Brain microvascular endothelial cell (primary cell): ENCODE measurements at regions not wholly inside any gene's neighbourhood (a gene's known extent, or its start where the extent isn't known, plus 50 kb on each side); places are given as distances from the start of the nearest gene placed in this dataset.

ENCODE experiments used
- DNase-seq: peaks from one replicate; pipeline ENCODE4 v3.0.0-alpha.2; 2020
- H3K27ac ChIP-seq: fragments of 250-450 bp; sonication (Bioruptor Pico); 2 replicates; pipeline ENCODE4 v1.5.1; 2020; ENCODE audit warnings: mild to moderate bottlenecking, moderate library complexity
- H3K27me3 ChIP-seq: fragments of 250-450 bp; sonication (Bioruptor Pico); replicated peaks from 2 replicates; pipeline ENCODE4 v1.5.1; 2020; ENCODE audit warnings: mild to moderate bottlenecking
- H3K36me3 ChIP-seq: fragments of 250-450 bp; sonication (Bioruptor Pico); replicated peaks from 2 replicates; pipeline ENCODE4 v1.5.1; 2020; ENCODE audit warnings: mild to moderate bottlenecking
- H3K4me3 ChIP-seq: 2 replicates; pipeline ENCODE4 v1.5.1; 2011; ENCODE audit warnings: low read depth, mild to moderate bottlenecking, control low read depth, low read length, moderate library complexity
- CTCF ChIP-seq: IDR thresholded peaks from 2 replicates; pipeline ENCODE4 v1.5.1; 2011; ENCODE audit warnings: low read depth, mild to moderate bottlenecking, moderate library complexity, low read length, control low read depth, inconsistent platforms; ENCODE audit errors: missing control alignments
- in situ Hi-C: cut with HindIII; loops from 2 replicates; pipeline ENCODE4 v1.10.0; 2017; ENCODE audit warnings: low sequenced_read_pairs, low pct_ligation_motif_present

DNA sequence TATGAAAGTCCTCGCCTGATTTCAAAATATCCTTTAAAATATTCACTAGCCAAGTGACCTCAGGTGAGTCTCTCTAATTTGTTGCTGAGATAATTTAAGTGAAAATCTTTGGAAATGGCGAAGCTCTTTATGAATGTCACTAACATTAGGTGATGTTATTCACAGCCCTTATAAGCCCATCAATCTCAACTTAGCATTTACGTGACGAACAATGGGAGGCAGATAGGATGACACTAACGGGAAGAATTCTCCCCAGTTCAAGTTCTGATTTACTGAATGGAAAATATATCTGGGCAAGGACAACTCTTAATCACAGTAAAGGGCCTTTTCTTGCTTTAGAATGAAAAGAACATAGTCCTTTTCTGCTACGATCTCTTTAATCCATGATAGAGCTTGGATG lies 378.7 kb downstream of the LIG4 start:
- Histone ChIP-seq H3K27ac (no peak overlapping the region), H3K4me3 (no peak overlapping the region), H3K36me3 (no peaks in the 10 kb centered on the region), H3K27me3 (no peaks in the 10 kb centered on the region)
- in situ Hi-C loops = no loop called here
- no peak for TF ChIP-seq CTCF
- DNase-seq = no peak

DNA sequence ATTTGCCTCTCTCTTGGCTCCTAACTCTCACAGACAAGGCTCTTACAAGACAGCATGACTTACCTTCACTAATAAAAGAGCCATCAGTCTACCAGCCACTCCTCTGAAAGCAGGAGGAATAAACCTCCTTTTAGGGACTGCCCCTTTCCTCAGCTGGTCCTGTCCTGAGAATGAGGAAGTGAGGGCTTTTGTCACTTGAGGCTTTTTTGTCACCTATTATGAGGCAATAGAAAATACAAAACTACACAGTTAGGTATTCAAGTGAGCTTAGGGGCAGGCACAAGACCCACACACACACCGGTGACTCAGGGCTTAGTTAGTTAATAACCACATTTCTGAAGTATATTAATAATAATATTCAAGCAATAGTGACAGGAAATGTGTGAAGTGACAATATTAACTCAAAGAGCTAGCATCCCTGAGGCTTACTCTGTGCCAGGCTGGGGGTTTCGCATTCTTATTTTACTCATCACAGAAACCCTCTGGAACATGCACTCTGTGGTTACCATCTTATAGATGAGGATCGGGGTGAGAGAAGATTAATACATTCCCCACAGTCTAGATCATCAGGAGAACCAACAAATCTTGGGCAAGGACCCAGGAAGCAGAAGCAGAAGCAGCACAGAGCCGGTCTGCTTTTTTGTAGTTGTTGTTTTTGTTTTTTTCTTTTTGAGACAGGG lies 379.9 kb downstream of the LIG4 start:
- H3K4me3 ChIP-seq = no peak overlapping the region
- DNase-seq = peak; percentile 73
- H3K36me3 ChIP-seq = no peaks in the 10 kb centered on the region
- peak overlapping the region; percentile 27 for H3K27ac ChIP-seq
- no peak for TF ChIP-seq CTCF
- no peaks in the 10 kb centered on the region for H3K27me3 ChIP-seq
- in situ Hi-C loops = no loop called here

- Histone ChIP-seq H3K4me3 (no peak overlapping the region), H3K27ac (no peak overlapping the region), H3K27me3 (no peaks in the 10 kb centered on the region), H3K36me3 (no peaks in the 10 kb centered on the region)
- peak; percentile 16 for DNase-seq
- TF ChIP-seq CTCF = no peak
- in situ Hi-C loops = no loop called here
Measured at GRCh38 chr13:107834717-107835116, 380.6 kb downstream of the LIG4 start.

DNA sequence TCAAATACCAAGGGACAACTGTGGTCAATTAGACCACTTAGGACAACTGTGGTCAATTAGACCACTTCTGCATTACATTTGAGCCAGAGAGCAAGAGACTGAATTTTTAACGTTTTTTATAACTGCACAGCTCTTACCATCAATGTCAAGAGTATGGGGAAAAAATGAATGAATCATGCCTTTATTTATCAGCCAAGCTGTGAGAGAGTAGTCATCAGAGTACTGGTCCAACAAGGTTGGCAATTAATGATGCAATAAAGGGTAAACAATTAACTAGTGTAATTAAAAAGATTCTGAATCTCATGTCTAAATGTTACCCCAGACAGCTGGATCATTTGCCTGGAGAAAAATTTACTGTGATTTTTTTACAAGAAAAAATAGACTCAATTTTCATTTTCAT lies 381.1 kb downstream of the LIG4 start:
- Histone ChIP-seq H3K4me3 (no peak overlapping the region), H3K27ac (no peak overlapping the region), H3K36me3 (no peaks in the 10 kb centered on the region), H3K27me3 (no peaks in the 10 kb centered on the region)
- no peak for TF ChIP-seq CTCF
- in situ Hi-C loops = no loop called here
- DNase-seq = no peak

- TF ChIP-seq CTCF = no peak
- Histone ChIP-seq H3K4me3 (no peak overlapping the region), H3K27ac (no peak overlapping the region), H3K27me3 (no peaks in the 10 kb centered on the region), H3K36me3 (no peaks in the 10 kb centered on the region)
- in situ Hi-C loops = no loop called here
- no peak for DNase-seq
Measured at GRCh38 chr13:107832500-107833100, 382.7 kb downstream of the LIG4 start.

DNA sequence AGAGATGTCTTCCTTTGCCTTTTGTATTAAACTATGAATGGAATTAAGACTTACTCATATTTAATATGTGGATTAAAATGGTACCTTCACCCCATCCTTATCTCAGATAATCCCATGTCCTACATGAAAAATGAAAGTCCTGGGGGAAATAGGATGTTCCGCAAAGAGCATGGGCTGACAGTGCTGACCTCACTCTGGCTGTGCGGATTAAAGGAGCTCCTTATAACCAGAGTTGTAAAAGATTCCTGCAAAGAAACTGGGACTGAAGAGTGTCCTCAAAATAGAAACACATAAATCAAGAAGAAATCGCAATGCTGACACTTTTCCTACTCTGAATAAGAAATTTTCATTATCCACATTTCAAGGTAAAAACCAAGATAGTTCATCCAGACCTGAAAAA lies 384.5 kb downstream of the LIG4 start:
- H3K36me3 ChIP-seq = no peaks in the 10 kb centered on the region
- no peak overlapping the region for H3K27ac ChIP-seq
- no peak for DNase-seq
- no peaks in the 10 kb centered on the region for H3K27me3 ChIP-seq
- in situ Hi-C loops = no loop called here
- H3K4me3 ChIP-seq = no peak overlapping the region
- TF ChIP-seq CTCF = no peak
